Thyroid gland (tissue), 4 donors: ENCODE measurements at regions not wholly inside any gene's neighbourhood (a gene's known extent, or its start where the extent isn't known, plus 50 kb on each side); places are given as distances from the start of the nearest gene placed in this dataset.

ENCODE experiments used
- POLR2A ChIP-seq, 2 donors: fragments of 450-650 bp; IDR thresholded peaks; one replicate each; pipeline ENCODE4 v1.6.1; 2017; ENCODE audit warnings: antibody characterized with exemption in 2 of 2, mild to moderate bottlenecking in 2 of 2, moderate library complexity in 1 of 2
- TF ChIP-seq, protein P1 (sequence below), 6 experiments: fragments of 200-600 bp in 3 of 6; fragments of 450-650 bp in 3 of 6; sonication (generic) in 3 of 6; IDR thresholded peaks; one replicate each; pipeline ENCODE4 v1.5.1; 2016 to 2019; ENCODE audit warnings: antibody characterized with exemption in 6 of 6, mild to moderate bottlenecking in 2 of 6, inconsistent platforms in 1 of 6, moderate library complexity in 1 of 6

DNA sequence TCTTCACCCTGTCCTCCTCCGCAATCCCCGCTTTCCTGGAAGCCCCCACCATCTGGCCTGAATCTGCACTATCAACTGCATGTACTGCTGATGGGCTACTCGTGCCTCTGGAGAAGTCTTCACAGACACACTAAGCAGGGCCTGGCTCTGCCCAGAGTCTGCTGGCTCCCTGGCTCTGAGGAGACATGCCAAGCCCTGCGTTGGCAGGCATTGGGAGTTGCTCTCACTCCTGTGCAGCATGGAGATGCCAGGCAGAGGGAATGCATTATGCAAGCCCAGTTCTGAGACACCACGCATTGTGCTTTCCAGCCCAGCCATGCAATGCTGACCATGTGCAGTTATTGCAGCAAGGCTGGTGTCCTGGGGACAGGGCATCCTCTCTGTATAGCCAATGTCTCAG, 314.6 kb downstream of the CXCL12 start:
- TF ChIP-seq, protein P1, sequence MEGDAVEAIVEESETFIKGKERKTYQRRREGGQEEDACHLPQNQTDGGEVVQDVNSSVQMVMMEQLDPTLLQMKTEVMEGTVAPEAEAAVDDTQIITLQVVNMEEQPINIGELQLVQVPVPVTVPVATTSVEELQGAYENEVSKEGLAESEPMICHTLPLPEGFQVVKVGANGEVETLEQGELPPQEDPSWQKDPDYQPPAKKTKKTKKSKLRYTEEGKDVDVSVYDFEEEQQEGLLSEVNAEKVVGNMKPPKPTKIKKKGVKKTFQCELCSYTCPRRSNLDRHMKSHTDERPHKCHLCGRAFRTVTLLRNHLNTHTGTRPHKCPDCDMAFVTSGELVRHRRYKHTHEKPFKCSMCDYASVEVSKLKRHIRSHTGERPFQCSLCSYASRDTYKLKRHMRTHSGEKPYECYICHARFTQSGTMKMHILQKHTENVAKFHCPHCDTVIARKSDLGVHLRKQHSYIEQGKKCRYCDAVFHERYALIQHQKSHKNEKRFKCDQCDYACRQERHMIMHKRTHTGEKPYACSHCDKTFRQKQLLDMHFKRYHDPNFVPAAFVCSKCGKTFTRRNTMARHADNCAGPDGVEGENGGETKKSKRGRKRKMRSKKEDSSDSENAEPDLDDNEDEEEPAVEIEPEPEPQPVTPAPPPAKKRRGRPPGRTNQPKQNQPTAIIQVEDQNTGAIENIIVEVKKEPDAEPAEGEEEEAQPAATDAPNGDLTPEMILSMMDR (IDR thresholded peaks at IDR 0.05): no peak
- no peak for TF ChIP-seq POLR2A (IDR thresholded peaks at IDR 0.05)
